ENCODE measurements at regions not wholly inside any gene's neighbourhood (a gene's known extent, or its start where the extent isn't known, plus 50 kb on each side); places are given as distances from the start of the nearest gene placed in this dataset.

DNA sequence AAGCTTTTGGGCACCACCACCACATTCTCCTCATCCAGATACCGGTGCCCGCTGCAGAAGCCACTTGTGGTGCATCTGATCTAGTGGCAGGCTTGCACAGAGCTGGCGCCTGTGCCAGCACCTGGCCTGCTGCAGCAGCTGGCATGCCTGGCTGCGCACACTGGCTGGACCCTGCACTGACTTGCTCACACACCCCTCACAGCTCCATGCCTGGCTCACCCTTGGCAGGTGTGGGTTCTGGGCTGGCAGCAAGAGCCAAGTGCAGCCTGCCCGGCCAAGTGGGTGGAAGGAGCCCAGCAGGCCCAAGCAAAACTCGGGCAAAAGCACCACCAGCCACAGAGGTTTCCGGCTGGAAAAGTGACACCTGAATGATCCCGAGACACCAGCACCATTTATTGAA, 315.7 kb upstream of the RRP15 start:
- no peak overlapping the region for H3K4me2 ChIP-seq
- H3K4me1 ChIP-seq (ENCODE audit: insufficient read depth), result no peaks in the 10 kb centered on the region
- H4K20me1 ChIP-seq (ENCODE audit: insufficient read depth, poor library complexity, severe bottlenecking), result no peaks in the 10 kb centered on the region
- H3K27me3 ChIP-seq, result no peaks in the 10 kb centered on the region
- H3K4me3 ChIP-seq, result no peak overlapping the region
- no peak overlapping the region for H2AFZ ChIP-seq
- H3K79me2 ChIP-seq, result no peaks in the 10 kb centered on the region
- no peaks in the 10 kb centered on the region for H3K36me3 ChIP-seq (replicated peaks; ENCODE audit: insufficient read depth, low read depth)
- no peak overlapping the region for H3K27ac ChIP-seq
- no peak for DNase-seq (ENCODE audit: low spot score)
- 74% methylated on average over 8 of the region's 8 CpGs for WGBS (ENCODE audit: low lambda C conversion rate, missing lambda C conversion rate)
- H3K9me2 ChIP-seq (replicated peaks; ENCODE audit: insufficient read depth), result no peaks in the 10 kb centered on the region
- no peaks in the 10 kb centered on the region for H3K9me3 ChIP-seq (ENCODE audit: low read depth)
- TF ChIP-seq EZH2 (IDR thresholded peaks at IDR 0.05; ENCODE audit: borderline replicate concordance), result no peak
- TF ChIP-seq EZH2phosphoT487 (IDR thresholded peaks at IDR 0.05; ENCODE audit: low read depth, severe bottlenecking, unreplicated experiment), result no peak
- TF ChIP-seq, protein P1, sequence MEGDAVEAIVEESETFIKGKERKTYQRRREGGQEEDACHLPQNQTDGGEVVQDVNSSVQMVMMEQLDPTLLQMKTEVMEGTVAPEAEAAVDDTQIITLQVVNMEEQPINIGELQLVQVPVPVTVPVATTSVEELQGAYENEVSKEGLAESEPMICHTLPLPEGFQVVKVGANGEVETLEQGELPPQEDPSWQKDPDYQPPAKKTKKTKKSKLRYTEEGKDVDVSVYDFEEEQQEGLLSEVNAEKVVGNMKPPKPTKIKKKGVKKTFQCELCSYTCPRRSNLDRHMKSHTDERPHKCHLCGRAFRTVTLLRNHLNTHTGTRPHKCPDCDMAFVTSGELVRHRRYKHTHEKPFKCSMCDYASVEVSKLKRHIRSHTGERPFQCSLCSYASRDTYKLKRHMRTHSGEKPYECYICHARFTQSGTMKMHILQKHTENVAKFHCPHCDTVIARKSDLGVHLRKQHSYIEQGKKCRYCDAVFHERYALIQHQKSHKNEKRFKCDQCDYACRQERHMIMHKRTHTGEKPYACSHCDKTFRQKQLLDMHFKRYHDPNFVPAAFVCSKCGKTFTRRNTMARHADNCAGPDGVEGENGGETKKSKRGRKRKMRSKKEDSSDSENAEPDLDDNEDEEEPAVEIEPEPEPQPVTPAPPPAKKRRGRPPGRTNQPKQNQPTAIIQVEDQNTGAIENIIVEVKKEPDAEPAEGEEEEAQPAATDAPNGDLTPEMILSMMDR (IDR thresholded peaks at IDR 0.05; ENCODE audit: poor library complexity), result no peak

DNA sequence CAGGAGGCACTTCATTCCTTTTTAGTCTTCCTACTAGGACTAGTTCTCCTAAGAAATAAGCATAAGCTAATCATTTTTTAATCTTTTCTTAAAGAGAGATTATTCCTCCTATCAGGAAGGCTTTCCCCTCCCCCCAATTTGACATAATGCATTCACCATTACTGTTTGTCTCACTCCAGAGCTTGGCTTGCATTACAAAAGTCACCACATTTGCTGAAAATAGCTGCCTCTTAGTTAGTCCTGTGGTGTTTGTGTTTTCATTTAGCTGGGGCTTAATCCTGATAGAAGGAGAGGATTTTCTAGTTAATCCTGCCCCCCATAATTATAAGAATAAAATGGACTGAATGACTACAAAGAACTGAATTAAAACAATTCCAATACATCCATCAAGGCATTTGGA, 307.1 kb upstream of the RRP15 start:
- H3K27me3 ChIP-seq, result no peaks in the 10 kb centered on the region
- no peak overlapping the region for H3K4me2 ChIP-seq
- no peaks in the 10 kb centered on the region for H3K9me3 ChIP-seq (ENCODE audit: low read depth)
- DNase-seq (ENCODE audit: low spot score), result no peak
- no peaks in the 10 kb centered on the region for H3K4me1 ChIP-seq (ENCODE audit: insufficient read depth)
- H4K20me1 ChIP-seq (ENCODE audit: insufficient read depth, poor library complexity, severe bottlenecking), result no peaks in the 10 kb centered on the region
- no peak overlapping the region for H3K27ac ChIP-seq
- no peaks in the 10 kb centered on the region for H3K79me2 ChIP-seq
- no peak overlapping the region for H3K4me3 ChIP-seq
- TF ChIP-seq, protein P1 (IDR thresholded peaks at IDR 0.05; ENCODE audit: poor library complexity), result no peak
- H3K9me2 ChIP-seq (replicated peaks; ENCODE audit: insufficient read depth), result no peaks in the 10 kb centered on the region
- H3K36me3 ChIP-seq (replicated peaks; ENCODE audit: insufficient read depth, low read depth), result no peaks in the 10 kb centered on the region
- no peak overlapping the region for H2AFZ ChIP-seq

DNA sequence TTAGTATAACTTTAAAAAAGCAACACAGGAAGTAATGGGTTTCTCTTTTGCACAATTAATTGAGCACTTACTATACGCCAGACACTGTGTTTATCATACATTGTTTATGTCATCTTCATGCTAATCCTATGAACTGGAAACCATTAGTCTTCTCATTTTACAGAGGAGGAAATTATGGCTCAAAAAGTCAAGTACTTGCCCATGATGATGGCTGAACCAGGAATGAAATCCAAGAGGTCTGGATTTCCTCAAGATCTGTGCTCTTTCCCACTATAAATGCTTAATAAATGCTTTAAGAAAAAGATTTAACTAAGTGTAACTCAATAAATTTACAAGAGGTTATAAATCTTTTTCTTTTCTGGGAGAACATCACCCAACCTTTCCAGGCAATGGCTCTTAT, 303.7 kb upstream of the RRP15 start:
- Histone ChIP-seq H4K20me1 (ENCODE audit: insufficient read depth, poor library complexity, severe bottlenecking) (no peaks in the 10 kb centered on the region), H3K4me3 (no peak overlapping the region), H3K9me2 (replicated peaks; ENCODE audit: insufficient read depth) (no peaks in the 10 kb centered on the region), H3K9me3 (ENCODE audit: low read depth) (no peaks in the 10 kb centered on the region), H2AFZ (no peak overlapping the region), H3K79me2 (no peaks in the 10 kb centered on the region), H3K27me3 (no peaks in the 10 kb centered on the region), H3K36me3 (replicated peaks; ENCODE audit: insufficient read depth, low read depth) (no peaks in the 10 kb centered on the region), H3K4me2 (no peak overlapping the region), H3K4me1 (ENCODE audit: insufficient read depth) (no peaks in the 10 kb centered on the region), H3K27ac (no peak overlapping the region)
- TF ChIP-seq, protein P1 (IDR thresholded peaks at IDR 0.05; ENCODE audit: poor library complexity), result no peak
- no peak for TF ChIP-seq EZH2 (IDR thresholded peaks at IDR 0.05; ENCODE audit: borderline replicate concordance)
- WGBS (ENCODE audit: low lambda C conversion rate, missing lambda C conversion rate), result 58% methylated on average over 1 of the region's 1 CpG
- no peak for DNase-seq (ENCODE audit: low spot score)

DNA sequence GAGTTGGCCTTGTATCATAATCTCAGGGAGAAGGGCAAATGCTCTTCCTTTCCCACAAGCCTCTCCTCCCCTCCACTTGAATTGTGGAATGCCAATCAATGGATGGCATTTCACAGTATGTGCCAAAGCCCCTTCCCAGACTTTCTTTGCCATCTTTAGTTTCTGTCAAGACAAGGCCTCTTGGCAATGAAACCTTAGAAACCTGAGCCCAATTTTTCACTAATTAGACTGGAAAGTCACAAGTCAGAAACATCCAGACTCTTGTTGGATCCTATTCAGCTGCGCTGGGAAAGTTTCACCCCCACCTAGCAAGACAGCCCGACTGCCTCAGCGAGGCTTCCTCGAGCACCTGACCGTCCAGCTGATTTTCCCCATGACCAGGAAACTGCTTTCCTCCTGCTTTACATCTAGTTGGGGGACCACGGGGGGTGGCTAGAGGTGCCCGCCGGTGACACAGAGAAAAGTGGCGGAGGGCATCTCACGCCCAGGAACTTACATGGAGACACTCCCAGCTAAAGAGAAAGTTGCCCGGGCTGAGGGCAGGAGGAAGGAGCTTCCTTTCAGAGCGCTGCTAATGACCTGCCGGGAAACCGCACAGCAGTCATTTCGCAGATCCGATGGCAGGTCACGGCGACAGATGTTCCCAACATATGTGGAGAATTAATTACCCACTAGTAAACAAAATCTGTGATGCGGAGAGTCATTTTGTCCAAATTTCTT, 302.6 kb upstream of the RRP15 start:
- H3K9me3 ChIP-seq (ENCODE audit: low read depth), result no peaks in the 10 kb centered on the region
- H3K4me3 ChIP-seq, result no peak overlapping the region
- H3K4me1 ChIP-seq (ENCODE audit: insufficient read depth), result no peaks in the 10 kb centered on the region
- H3K79me2 ChIP-seq, result no peaks in the 10 kb centered on the region
- no peak overlapping the region for H2AFZ ChIP-seq
- H3K27ac ChIP-seq, result no peak overlapping the region
- no peaks in the 10 kb centered on the region for H3K36me3 ChIP-seq (replicated peaks; ENCODE audit: insufficient read depth, low read depth)
- no peaks in the 10 kb centered on the region for H3K27me3 ChIP-seq
- no peak for DNase-seq (ENCODE audit: low spot score)
- no peaks in the 10 kb centered on the region for H4K20me1 ChIP-seq (ENCODE audit: insufficient read depth, poor library complexity, severe bottlenecking)
- no peak overlapping the region for H3K4me2 ChIP-seq
- TF ChIP-seq EZH2 (IDR thresholded peaks at IDR 0.05; ENCODE audit: borderline replicate concordance) (no peak), EZH2phosphoT487 (IDR thresholded peaks at IDR 0.05; ENCODE audit: low read depth, severe bottlenecking, unreplicated experiment) (no peak)
- TF ChIP-seq, protein P1 (IDR thresholded peaks at IDR 0.05; ENCODE audit: poor library complexity), result no peak
- no peaks in the 10 kb centered on the region for H3K9me2 ChIP-seq (replicated peaks; ENCODE audit: insufficient read depth)
- 85% methylated on average over 19 of the region's 19 CpGs for whole genome bisulfite sequencing (ENCODE audit: low lambda C conversion rate, missing lambda C conversion rate)
